Heart left ventricle (tissue), 13 donors: ENCODE measurements at regions not wholly inside any gene's neighbourhood (a gene's known extent, or its start where the extent isn't known, plus 50 kb on each side); places are given as distances from the start of the nearest gene placed in this dataset.

Experiments
- CTCF ChIP-seq, 12 donors: fragments of 200-600 bp; sonication (generic) in 4 of 12; IDR thresholded peaks; one replicate each; pipeline versions ENCODE4 v1.5.0 to v1.8.0; 2018 to 2022; ENCODE audit warnings: antibody characterized with exemption in 12 of 12, mild to moderate bottlenecking in 5 of 12
- POLR2A ChIP-seq, 2 donors: fragments of 450-650 bp; IDR thresholded peaks; one replicate each; pipeline ENCODE4 v1.6.1; 2017; ENCODE audit warnings: antibody characterized with exemption in 2 of 2, mild to moderate bottlenecking in 2 of 2, moderate library complexity in 2 of 2
- donor health status: ischemic (EF 13 %, LVEDD 7.1; RV severe dilation, severe dysfunction).
- donor health status: DM: no; HTN: yes; CAD: no.
- donor health status: DM: no; HTN: no; CAD: no.
- donor health status: ischemic (EF 25% LVEDD 6.9; RV normal size, moderate dysfunction).
- donor health status: ischemic (EF 25% LVEDD 5.7; RV mildly dilated, moderate dysfunction).
- donor health status: ischemic (EF 35%, LVEDD 5.7; RV mildly dilated, moderate dysfunction).
- donor health status: nonischemic (EF 11% LVEDD 7.7; RV severe dilation, severe dysfunction).
- donor health status: DM: yes; HTN: yes; CAD: no.
- donor health status: PGD.
- donor health status: ischemic (EF 29% LVEDD 5.4; RV normal size, mild dysfunction).
- donor health status: nonischemic (EF 23%, LVEDD 6.1; RV moderate dilation, normal function).

- TF ChIP-seq CTCF (IDR thresholded peaks at IDR 0.05) (no peak), POLR2A (IDR thresholded peaks at IDR 0.05) (no peak)
Measured at GRCh38 chr12:107515446-107515958, 170.1 kb upstream of the PWP1 start.
